ENCODE measurements at regions not wholly inside any gene's neighbourhood (a gene's known extent, or its start where the extent isn't known, plus 50 kb on each side); places are given as distances from the start of the nearest gene placed in this dataset.

DNA sequence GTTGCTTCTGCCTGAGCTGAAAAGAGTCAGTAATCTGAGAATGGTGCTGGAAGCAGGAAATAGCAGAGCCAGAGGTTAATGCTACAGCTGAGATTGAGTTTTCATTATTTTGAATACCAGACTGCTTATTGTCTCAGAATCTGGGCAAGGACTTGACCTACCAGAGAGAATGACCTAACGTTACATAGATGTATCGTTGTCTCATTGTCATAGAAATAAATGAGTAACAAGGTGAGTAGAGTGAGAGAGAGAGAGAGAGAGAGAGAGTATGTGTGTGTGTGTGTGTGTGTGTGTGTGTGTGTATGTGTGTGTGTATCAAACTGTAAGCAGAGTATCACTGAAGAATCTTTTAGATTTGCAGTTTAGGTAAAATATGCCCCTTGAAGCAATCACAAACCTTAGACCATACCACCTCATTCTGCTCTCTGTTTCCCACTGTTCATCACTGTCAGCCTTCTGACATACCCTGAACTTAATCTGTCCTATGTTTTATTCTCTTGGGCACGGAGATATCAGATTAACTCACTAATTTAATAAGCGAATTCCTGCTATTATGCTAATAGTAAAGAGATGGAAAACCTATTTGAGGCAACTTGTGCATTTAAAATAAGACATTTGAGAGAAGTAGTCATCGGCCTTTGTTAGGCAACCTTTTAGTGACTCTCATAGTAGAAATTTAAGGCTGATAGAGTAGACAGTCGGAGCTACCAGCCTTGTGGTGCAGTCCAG lies 87.8 kb downstream of the CYB561 start:
- intact Hi-C loops (cut with DNase I; ENCODE audit: low total_unique reads): no loop called here
- no peak overlapping the region for H3K27ac ChIP-seq
- no peak for TF ChIP-seq POLR2A (IDR thresholded peaks at IDR 0.05)
- TF ChIP-seq, protein P1, sequence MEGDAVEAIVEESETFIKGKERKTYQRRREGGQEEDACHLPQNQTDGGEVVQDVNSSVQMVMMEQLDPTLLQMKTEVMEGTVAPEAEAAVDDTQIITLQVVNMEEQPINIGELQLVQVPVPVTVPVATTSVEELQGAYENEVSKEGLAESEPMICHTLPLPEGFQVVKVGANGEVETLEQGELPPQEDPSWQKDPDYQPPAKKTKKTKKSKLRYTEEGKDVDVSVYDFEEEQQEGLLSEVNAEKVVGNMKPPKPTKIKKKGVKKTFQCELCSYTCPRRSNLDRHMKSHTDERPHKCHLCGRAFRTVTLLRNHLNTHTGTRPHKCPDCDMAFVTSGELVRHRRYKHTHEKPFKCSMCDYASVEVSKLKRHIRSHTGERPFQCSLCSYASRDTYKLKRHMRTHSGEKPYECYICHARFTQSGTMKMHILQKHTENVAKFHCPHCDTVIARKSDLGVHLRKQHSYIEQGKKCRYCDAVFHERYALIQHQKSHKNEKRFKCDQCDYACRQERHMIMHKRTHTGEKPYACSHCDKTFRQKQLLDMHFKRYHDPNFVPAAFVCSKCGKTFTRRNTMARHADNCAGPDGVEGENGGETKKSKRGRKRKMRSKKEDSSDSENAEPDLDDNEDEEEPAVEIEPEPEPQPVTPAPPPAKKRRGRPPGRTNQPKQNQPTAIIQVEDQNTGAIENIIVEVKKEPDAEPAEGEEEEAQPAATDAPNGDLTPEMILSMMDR (IDR thresholded peaks at IDR 0.05): no peak
- no peak for DNase-seq
- H3K36me3 ChIP-seq: no peaks in the 10 kb centered on the region
- no peak overlapping the region for H3K4me3 ChIP-seq
- no peaks in the 10 kb centered on the region for H3K27me3 ChIP-seq
- H3K4me1 ChIP-seq: no peaks in the 10 kb centered on the region
- no peaks in the 10 kb centered on the region for H3K9me3 ChIP-seq

DNA sequence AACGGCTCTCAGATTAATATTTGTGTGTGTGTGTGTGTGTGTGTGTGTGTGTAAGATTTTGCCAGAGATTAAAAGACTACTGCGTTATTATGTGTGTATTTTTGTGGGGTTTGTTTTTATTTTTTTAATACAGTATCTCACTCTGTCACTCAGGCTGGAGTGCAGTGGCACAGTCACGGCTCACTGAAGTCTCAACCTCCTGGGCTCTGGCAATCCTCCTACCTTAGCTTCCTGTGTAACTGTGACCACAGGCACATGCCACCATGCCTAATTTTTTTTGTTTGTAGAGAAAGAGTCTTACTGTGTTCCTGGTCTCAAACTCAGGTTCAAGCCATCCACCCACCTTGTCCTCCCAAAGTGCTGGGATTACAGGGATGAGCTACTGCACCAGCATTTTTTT lies 87.2 kb downstream of the CYB561 start:
- H3K9me3 ChIP-seq: no peaks in the 10 kb centered on the region
- intact Hi-C loops (cut with DNase I; ENCODE audit: low total_unique reads): no loop called here
- no peak overlapping the region for H3K27ac ChIP-seq
- H3K36me3 ChIP-seq: no peaks in the 10 kb centered on the region
- no peak for DNase-seq
- H3K27me3 ChIP-seq: no peaks in the 10 kb centered on the region
- H3K4me1 ChIP-seq: no peaks in the 10 kb centered on the region
- no peak for TF ChIP-seq POLR2A (IDR thresholded peaks at IDR 0.05)
- TF ChIP-seq, protein P1 (IDR thresholded peaks at IDR 0.05): no peak
- H3K4me3 ChIP-seq: no peak overlapping the region

DNA sequence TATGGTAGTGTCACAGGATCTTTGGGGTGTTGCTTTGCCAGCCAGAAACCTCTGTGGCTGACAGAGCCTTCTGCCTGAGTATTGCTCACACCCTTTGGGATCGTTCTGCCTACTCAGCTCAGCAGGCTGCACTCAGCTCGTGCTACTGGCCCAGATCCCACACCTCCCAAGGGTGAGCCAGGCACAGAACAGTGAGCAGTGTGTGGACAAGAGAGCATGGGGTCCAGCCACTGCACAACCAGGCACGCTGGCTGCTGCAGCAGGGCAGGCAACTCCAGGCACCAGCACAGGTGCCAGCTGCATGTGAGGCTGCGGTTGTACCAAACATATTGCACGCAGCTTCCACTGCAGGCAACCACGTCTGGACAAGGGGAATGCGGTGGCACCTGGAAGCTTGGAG lies 84.9 kb downstream of the CYB561 start:
- H3K4me1 ChIP-seq: no peaks in the 10 kb centered on the region
- H3K4me3 ChIP-seq: no peak overlapping the region
- no peak overlapping the region for H3K27ac ChIP-seq
- no peaks in the 10 kb centered on the region for H3K27me3 ChIP-seq
- H3K9me3 ChIP-seq: no peaks in the 10 kb centered on the region
- DNase-seq: no peak
- H3K36me3 ChIP-seq: no peaks in the 10 kb centered on the region
- TF ChIP-seq, protein P1 (IDR thresholded peaks at IDR 0.05): no peak
- no peak for TF ChIP-seq POLR2A (IDR thresholded peaks at IDR 0.05)
- intact Hi-C loops (cut with DNase I; ENCODE audit: low total_unique reads): no loop called here

DNA sequence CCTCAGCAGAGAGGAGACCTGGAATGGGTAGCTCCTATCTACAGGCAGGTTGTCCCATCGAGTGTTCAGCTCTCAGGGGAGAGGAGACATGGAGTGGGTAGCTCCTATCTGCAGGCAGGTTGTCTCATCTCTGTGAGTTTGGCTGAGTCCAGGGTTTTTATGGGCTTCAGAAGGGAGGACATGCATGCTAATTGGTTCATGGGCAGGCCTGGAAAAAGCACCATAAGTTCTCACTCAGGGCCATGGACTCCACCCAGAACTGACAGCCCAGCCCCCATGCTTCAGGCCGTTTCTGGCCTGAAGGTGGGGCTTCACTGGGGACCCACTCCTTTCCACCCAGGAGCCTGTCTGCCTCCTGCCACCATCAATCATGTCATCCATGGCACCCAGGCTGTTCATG lies 84.0 kb downstream of the CYB561 start:
- intact Hi-C loops (cut with DNase I; ENCODE audit: low total_unique reads): no loop called here

DNA sequence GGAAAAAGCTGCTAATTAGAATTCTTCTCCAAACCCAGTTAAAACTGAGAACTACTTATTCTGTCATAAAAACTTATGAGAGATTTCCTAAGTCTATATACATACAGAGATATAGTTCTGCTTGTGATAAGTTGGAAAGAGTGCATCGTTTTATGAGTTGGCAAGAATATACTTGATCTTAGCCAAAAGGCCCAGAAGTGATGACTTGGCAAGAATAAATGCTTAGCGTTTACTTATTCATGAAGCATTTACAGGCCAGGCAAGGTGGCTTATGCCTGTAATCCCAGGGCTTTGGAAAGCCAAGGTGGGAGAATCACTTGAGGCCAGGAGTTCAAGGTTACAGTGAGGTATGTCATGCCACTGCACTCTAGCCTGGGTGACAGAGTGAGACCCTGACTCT lies 81.7 kb downstream of the CYB561 start:
- H3K27ac ChIP-seq: no peak overlapping the region
- no peaks in the 10 kb centered on the region for H3K9me3 ChIP-seq
- H3K4me1 ChIP-seq: no peaks in the 10 kb centered on the region
- intact Hi-C loops (cut with DNase I; ENCODE audit: low total_unique reads): no loop called here
- H3K27me3 ChIP-seq: no peaks in the 10 kb centered on the region
- H3K36me3 ChIP-seq: no peaks in the 10 kb centered on the region
- H3K4me3 ChIP-seq: no peak overlapping the region
- DNase-seq: no peak
- TF ChIP-seq, protein P1 (IDR thresholded peaks at IDR 0.05): no peak
- no peak for TF ChIP-seq POLR2A (IDR thresholded peaks at IDR 0.05)

More for the DNA sequence above, 84.0 kb downstream of the CYB561 start:
- no peaks in the 10 kb centered on the region for H3K4me1 ChIP-seq
- no peaks in the 10 kb centered on the region for H3K9me3 ChIP-seq
- H3K4me3 ChIP-seq: no peak overlapping the region
- no peaks in the 10 kb centered on the region for H3K27me3 ChIP-seq
- H3K27ac ChIP-seq: no peak overlapping the region
- no peak for DNase-seq
- no peaks in the 10 kb centered on the region for H3K36me3 ChIP-seq
- no peak for TF ChIP-seq POLR2A (IDR thresholded peaks at IDR 0.05)
- TF ChIP-seq, protein P1 (IDR thresholded peaks at IDR 0.05): no peak

All from uterus (tissue), 3 donors.